ENCODE measurements at regions not wholly inside any gene's neighbourhood (a gene's known extent, or its start where the extent isn't known, plus 50 kb on each side); places are given as distances from the start of the nearest gene placed in this dataset.

- H3K4me3 ChIP-seq (ENCODE audit: low read depth, low read length), result no peak overlapping the region
- TF ChIP-seq, protein P1, sequence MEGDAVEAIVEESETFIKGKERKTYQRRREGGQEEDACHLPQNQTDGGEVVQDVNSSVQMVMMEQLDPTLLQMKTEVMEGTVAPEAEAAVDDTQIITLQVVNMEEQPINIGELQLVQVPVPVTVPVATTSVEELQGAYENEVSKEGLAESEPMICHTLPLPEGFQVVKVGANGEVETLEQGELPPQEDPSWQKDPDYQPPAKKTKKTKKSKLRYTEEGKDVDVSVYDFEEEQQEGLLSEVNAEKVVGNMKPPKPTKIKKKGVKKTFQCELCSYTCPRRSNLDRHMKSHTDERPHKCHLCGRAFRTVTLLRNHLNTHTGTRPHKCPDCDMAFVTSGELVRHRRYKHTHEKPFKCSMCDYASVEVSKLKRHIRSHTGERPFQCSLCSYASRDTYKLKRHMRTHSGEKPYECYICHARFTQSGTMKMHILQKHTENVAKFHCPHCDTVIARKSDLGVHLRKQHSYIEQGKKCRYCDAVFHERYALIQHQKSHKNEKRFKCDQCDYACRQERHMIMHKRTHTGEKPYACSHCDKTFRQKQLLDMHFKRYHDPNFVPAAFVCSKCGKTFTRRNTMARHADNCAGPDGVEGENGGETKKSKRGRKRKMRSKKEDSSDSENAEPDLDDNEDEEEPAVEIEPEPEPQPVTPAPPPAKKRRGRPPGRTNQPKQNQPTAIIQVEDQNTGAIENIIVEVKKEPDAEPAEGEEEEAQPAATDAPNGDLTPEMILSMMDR (IDR thresholded peaks at IDR 0.05; ENCODE audit: insufficient read depth, low read length, missing control alignments), result no peak
- POLR2A ChIA-PET, result no interaction called here
Observed at GRCh38 chr4:86543080-86543479, 51.0 kb upstream of the PTPN13 start.

GRCh38 chr4:86543560-86544309, 50.4 kb upstream of the PTPN13 start:
- TF ChIP-seq, protein P1 (IDR thresholded peaks at IDR 0.05; ENCODE audit: insufficient read depth, low read length, missing control alignments), result no peak
- DNase-seq (ENCODE audit: low read depth, low spot score), result no peak
- no peak overlapping the region for H3K4me3 ChIP-seq (ENCODE audit: low read depth, low read length)
- CTCF ChIA-PET, result interaction anchor here (0.9 kb wide), 1 partner anchor 26 kb away, joined by 3 read pairs; no protein-coding TSS in a partner anchor
- POLR2A ChIA-PET, result no interaction called here

More at GRCh38 chr4:86543080-86543479, 51.0 kb upstream of the PTPN13 start:
- CTCF ChIA-PET, result interaction anchor here (0.9 to 1.3 kb wide), 2 partner anchors 21 to 25 kb away, joined by 3 read pairs; no protein-coding TSS in a partner anchor
- DNase-seq (ENCODE audit: low read depth, low spot score), result no peak

DNA sequence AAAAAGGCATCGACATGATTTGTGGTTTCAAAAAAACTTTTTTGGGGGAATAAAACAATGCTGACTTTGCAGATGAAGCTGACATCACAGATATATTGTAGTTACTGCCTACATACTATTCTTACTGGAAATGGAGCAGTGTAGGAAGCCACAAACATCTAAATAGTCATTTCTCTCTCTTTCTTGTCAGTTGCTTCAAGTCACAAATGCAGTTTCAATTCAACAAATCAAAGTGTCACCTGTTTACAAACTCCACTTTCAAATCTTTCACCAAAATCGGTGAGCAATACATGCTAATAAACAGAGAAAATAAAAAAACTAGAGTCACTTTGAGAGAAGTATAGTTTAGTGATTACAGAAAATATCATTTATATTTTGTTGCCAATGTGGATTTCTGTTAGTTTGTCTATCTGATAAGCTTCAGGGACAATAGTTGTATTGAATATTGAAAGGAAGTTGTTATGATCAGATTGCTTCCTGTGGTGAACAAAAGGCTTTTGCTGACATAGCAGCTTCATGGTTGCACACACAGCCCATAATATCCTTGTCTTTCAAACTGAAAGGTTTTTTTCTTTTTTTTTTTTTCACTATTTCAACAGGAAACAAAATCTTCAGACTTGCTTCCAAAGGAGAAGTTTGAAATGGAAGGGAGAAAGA, 49.7 kb upstream of the PTPN13 start:
- CTCF ChIA-PET, result no interaction called here
- no peak for DNase-seq (ENCODE audit: low read depth, low spot score)

More for the DNA sequence above, 49.7 kb upstream of the PTPN13 start:
- TF ChIP-seq, protein P1 (IDR thresholded peaks at IDR 0.05; ENCODE audit: insufficient read depth, low read length, missing control alignments), result no peak
- POLR2A ChIA-PET, result no interaction called here
- H3K4me3 ChIP-seq (ENCODE audit: low read depth, low read length), result no peak overlapping the region
